Activated CD4-positive, alpha-beta T cell treated with anti-CD3 and anti-CD28 coated beads, Interleukin-2, amount 10 ng/mL, durations not matched to agents 24 days and 14 days (primary cell): ENCODE measurements at regions not wholly inside any gene's neighbourhood (a gene's known extent, or its start where the extent isn't known, plus 50 kb on each side); places are given as distances from the start of the nearest gene placed in this dataset.

Experiments used
- DNase-seq: peaks from one replicate; pipeline ENCODE4 v3.0.0; 2022
- H3K27ac Mint-ChIP-seq: one replicate; pipeline ENCODE4 v1.8.0; 2022; ENCODE audit warnings: mild to moderate bottlenecking, mixed read lengths
- H3K27me3 Mint-ChIP-seq: one replicate; pipeline ENCODE4 v1.8.0; 2022; ENCODE audit warnings: mixed read lengths
- H3K36me3 Mint-ChIP-seq: one replicate; pipeline ENCODE4 v1.8.0; 2022; ENCODE audit warnings: low read depth, mild to moderate bottlenecking, mixed read lengths
- H3K4me1 Mint-ChIP-seq: one replicate; pipeline ENCODE4 v1.8.0; 2021; ENCODE audit warnings: mixed read lengths
- H3K4me3 Mint-ChIP-seq: one replicate; pipeline ENCODE4 v1.8.0; 2022; ENCODE audit warnings: mild to moderate bottlenecking, moderate library complexity, mixed read lengths
- H3K9me3 Mint-ChIP-seq: one replicate; pipeline ENCODE4 v1.8.0; 2021; ENCODE audit warnings: mixed read lengths
- intact Hi-C: fragments of 100-400 bp; cut with micrococcal nuclease; formaldehyde crosslinking; loops from one replicate; pipeline ENCODE4 v1.15.1; 2023

GRCh38 chr1:36636206-36636605, 153.5 kb upstream of the CSF3R start:
- no peak overlapping the region for H3K4me3 Mint-ChIP-seq
- no peak overlapping the region for H3K27ac Mint-ChIP-seq
- no peaks in the 10 kb centered on the region for H3K36me3 Mint-ChIP-seq
- peaks cover 6% of the 10 kb centered on the region for H3K27me3 Mint-ChIP-seq
- intact Hi-C loops = no loop called here
- H3K4me1 Mint-ChIP-seq = no peaks in the 10 kb centered on the region
- DNase-seq = no peak
- H3K9me3 Mint-ChIP-seq = no peaks in the 10 kb centered on the region

GRCh38 chr1:36635284-36635683, 152.6 kb upstream of the CSF3R start:
- no peak overlapping the region for H3K4me3 Mint-ChIP-seq
- H3K4me1 Mint-ChIP-seq = no peaks in the 10 kb centered on the region
- H3K27ac Mint-ChIP-seq = no peak overlapping the region
- no peaks in the 10 kb centered on the region for H3K36me3 Mint-ChIP-seq
- DNase-seq = no peak
- H3K9me3 Mint-ChIP-seq = no peaks in the 10 kb centered on the region
- H3K27me3 Mint-ChIP-seq = peaks cover 6% of the 10 kb centered on the region
- intact Hi-C loops = no loop called here

- Mint-ChIP-seq H3K27ac (no peak overlapping the region), H3K36me3 (no peaks in the 10 kb centered on the region), H3K4me1 (no peaks in the 10 kb centered on the region), H3K27me3 (peaks cover 3% of the 10 kb centered on the region), H3K4me3 (no peak overlapping the region), H3K9me3 (no peaks in the 10 kb centered on the region)
- intact Hi-C loops = no loop called here
- DNase-seq = no peak
Observed at GRCh38 chr1:36628804-36629203, 146.1 kb upstream of the CSF3R start.

GRCh38 chr1:36626435-36626834, 143.7 kb upstream of the CSF3R start:
- peaks cover 3% of the 10 kb centered on the region for H3K27me3 Mint-ChIP-seq
- H3K4me3 Mint-ChIP-seq = no peak overlapping the region
- H3K27ac Mint-ChIP-seq = no peak overlapping the region
- no peaks in the 10 kb centered on the region for H3K36me3 Mint-ChIP-seq
- DNase-seq = no peak
- no peaks in the 10 kb centered on the region for H3K9me3 Mint-ChIP-seq
- H3K4me1 Mint-ChIP-seq = peaks cover 2% of the 10 kb centered on the region
- intact Hi-C loops = no loop called here

- peaks cover 3% of the 10 kb centered on the region for H3K27me3 Mint-ChIP-seq
- no peak for DNase-seq
- H3K9me3 Mint-ChIP-seq = no peaks in the 10 kb centered on the region
- H3K4me1 Mint-ChIP-seq = peaks cover 2% of the 10 kb centered on the region
- intact Hi-C loops = no loop called here
- H3K4me3 Mint-ChIP-seq = no peak overlapping the region
- no peak overlapping the region for H3K27ac Mint-ChIP-seq
- H3K36me3 Mint-ChIP-seq = no peaks in the 10 kb centered on the region
Observed at GRCh38 chr1:36625935-36626310, 143.2 kb upstream of the CSF3R start.

- Mint-ChIP-seq H3K27me3 (peaks cover 3% of the 10 kb centered on the region), H3K27ac (no peak overlapping the region), H3K36me3 (no peaks in the 10 kb centered on the region), H3K9me3 (no peaks in the 10 kb centered on the region), H3K4me3 (no peak overlapping the region), H3K4me1 (peaks cover 2% of the 10 kb centered on the region)
- intact Hi-C loops = no loop called here
- no peak for DNase-seq
Observed at GRCh38 chr1:36625253-36625934, 142.7 kb upstream of the CSF3R start.

- peaks cover 2% of the 10 kb centered on the region for H3K4me1 Mint-ChIP-seq
- H3K36me3 Mint-ChIP-seq = no peaks in the 10 kb centered on the region
- no peak overlapping the region for H3K27ac Mint-ChIP-seq
- H3K9me3 Mint-ChIP-seq = no peaks in the 10 kb centered on the region
- DNase-seq = no peak
- H3K4me3 Mint-ChIP-seq = no peak overlapping the region
- intact Hi-C loops = no loop called here
- peaks cover 3% of the 10 kb centered on the region for H3K27me3 Mint-ChIP-seq
Observed at GRCh38 chr1:36624466-36624865, 141.8 kb upstream of the CSF3R start.

GRCh38 chr1:36622741-36623648, 140.3 kb upstream of the CSF3R start:
- Mint-ChIP-seq H3K4me3 (no peak overlapping the region), H3K27me3 (peaks cover 3% of the 10 kb centered on the region), H3K4me1 (peaks cover 2% of the 10 kb centered on the region), H3K36me3 (no peaks in the 10 kb centered on the region), H3K9me3 (no peaks in the 10 kb centered on the region), H3K27ac (no peak overlapping the region)
- intact Hi-C loops = no loop called here
- no peak for DNase-seq

GRCh38 chr1:36621531-36621930, 138.8 kb upstream of the CSF3R start:
- Mint-ChIP-seq H3K4me3 (no peak overlapping the region), H3K27me3 (peaks cover 3% of the 10 kb centered on the region), H3K27ac (no peak overlapping the region), H3K36me3 (no peaks in the 10 kb centered on the region), H3K4me1 (peaks cover 2% of the 10 kb centered on the region), H3K9me3 (no peaks in the 10 kb centered on the region)
- DNase-seq = no peak
- intact Hi-C loops = no loop called here

- peaks cover 2% of the 10 kb centered on the region for H3K4me1 Mint-ChIP-seq
- H3K36me3 Mint-ChIP-seq = no peaks in the 10 kb centered on the region
- intact Hi-C loops = no loop called here
- no peak overlapping the region for H3K27ac Mint-ChIP-seq
- DNase-seq = no peak
- H3K4me3 Mint-ChIP-seq = no peak overlapping the region
- H3K27me3 Mint-ChIP-seq = peaks cover 3% of the 10 kb centered on the region
- no peaks in the 10 kb centered on the region for H3K9me3 Mint-ChIP-seq
Observed at GRCh38 chr1:36620142-36620541, 137.4 kb upstream of the CSF3R start.

- no peaks in the 10 kb centered on the region for H3K27me3 Mint-ChIP-seq
- H3K4me3 Mint-ChIP-seq = no peak overlapping the region
- no peaks in the 10 kb centered on the region for H3K36me3 Mint-ChIP-seq
- intact Hi-C loops = no loop called here
- no peaks in the 10 kb centered on the region for H3K9me3 Mint-ChIP-seq
- DNase-seq = no peak
- H3K27ac Mint-ChIP-seq = no peak overlapping the region
- H3K4me1 Mint-ChIP-seq = no peaks in the 10 kb centered on the region
Observed at GRCh38 chr1:36614991-36615390, 132.3 kb upstream of the CSF3R start.

GRCh38 chr1:36614571-36614970, 131.9 kb upstream of the CSF3R start:
- Mint-ChIP-seq H3K36me3 (no peaks in the 10 kb centered on the region), H3K4me3 (no peak overlapping the region), H3K4me1 (no peaks in the 10 kb centered on the region), H3K9me3 (no peaks in the 10 kb centered on the region), H3K27me3 (no peaks in the 10 kb centered on the region), H3K27ac (no peak overlapping the region)
- intact Hi-C loops = no loop called here
- DNase-seq = no peak

GRCh38 chr1:36613721-36614120, 131.0 kb upstream of the CSF3R start:
- no peak for DNase-seq
- Mint-ChIP-seq H3K4me3 (no peak overlapping the region), H3K27me3 (no peaks in the 10 kb centered on the region), H3K9me3 (no peaks in the 10 kb centered on the region), H3K36me3 (no peaks in the 10 kb centered on the region), H3K4me1 (no peaks in the 10 kb centered on the region), H3K27ac (no peak overlapping the region)
- intact Hi-C loops = no loop called here

GRCh38 chr1:36612881-36613280, 130.2 kb upstream of the CSF3R start:
- DNase-seq = no peak
- no peaks in the 10 kb centered on the region for H3K27me3 Mint-ChIP-seq
- no peak overlapping the region for H3K27ac Mint-ChIP-seq
- no peak overlapping the region for H3K4me3 Mint-ChIP-seq
- no peaks in the 10 kb centered on the region for H3K36me3 Mint-ChIP-seq
- H3K9me3 Mint-ChIP-seq = no peaks in the 10 kb centered on the region
- no peaks in the 10 kb centered on the region for H3K4me1 Mint-ChIP-seq
- intact Hi-C loops = no loop called here
